GM12878 (cell line): ENCODE measurements at regions not wholly inside any gene's neighbourhood (a gene's known extent, or its start where the extent isn't known, plus 50 kb on each side); places are given as distances from the start of the nearest gene placed in this dataset.

Experiments used
- ATAC-seq: fragments of 200-7000 bp; cut with Tn5 transposase; 3 replicates; pipeline ENCODE4 v1.9.1; 2020; ENCODE audit warnings: mild to moderate bottlenecking, moderate library complexity
- BruUV-seq: library from RNA; stranded (reverse); fragments of 400-500 nt; replicated peaks from 2 replicates; lab custom pipeline; 2021; lab: Mats Ljungman, UMichigan
- CTCF ChIA-PET: fragments of 300-600 bp; sonication (Branson Sonifier 250); formaldehyde crosslinking; extraction: SDS; loops from one replicate; lab custom pipeline; 2021; ENCODE audit warnings: inconsistent platforms; lab: Yijun Ruan, JAX
- POLR2A ChIA-PET: fragments of 350-600 bp; formaldehyde crosslinking; extraction: SDS; loops from one replicate; lab custom pipeline; 2021; ENCODE audit warnings: inconsistent platforms; lab: Charles Lee
- RAD21 ChIA-PET: fragments of 300-600 bp; sonication (Branson Sonifier 250); formaldehyde crosslinking; loops from one replicate; lab custom pipeline; 2023; ENCODE audit warnings: antibody characterized with exemption; ENCODE audit not compliant: unreplicated experiment; lab: Charles Lee
- SMC1A ChIA-PET: fragments of 300-600 bp; sonication (Branson Sonifier 250); formaldehyde crosslinking; loops from one replicate; lab custom pipeline; 2023; ENCODE audit not compliant: unreplicated experiment, uncharacterized antibody; lab: Charles Lee
- DNase-seq: peaks from one replicate; pipeline ENCODE4 v3.0.0-alpha.2; 2011; ENCODE audit warnings: low read depth, low spot score
- FAIRE-seq: peaks from 3 replicates; lab custom pipeline; 2011; peaks lifted over from hg19 to GRCh38; lab: Jason Lieb, UNC
- H2AFZ ChIP-seq: 2 replicates; pipeline ENCODE4 v1.6.0; 2011; ENCODE audit warnings: low read depth, low read length, control low read depth; ENCODE audit not compliant: control insufficient read depth
- H3K27ac ChIP-seq: 2 replicates; pipeline ENCODE4 v1.5.1; 2011; ENCODE audit warnings: control low read depth; ENCODE audit not compliant: control insufficient read depth, insufficient read depth
- H3K27me3 ChIP-seq, 2 experiments: replicated peaks in 1 of 2; 2 replicates each; pipeline versions ENCODE4 v1.6.0 to v1.6.1; 2011; ENCODE audit warnings: low read length in 1 of 2; ENCODE audit not compliant: control insufficient read depth in 2 of 2, insufficient read depth in 2 of 2
- H3K36me3 ChIP-seq, 2 experiments: 2 replicates each; pipeline ENCODE4 v1.5.1; 2011; ENCODE audit warnings: low read length in 1 of 2; ENCODE audit not compliant: control insufficient read depth in 2 of 2, insufficient read depth in 2 of 2
- H3K4me1 ChIP-seq: 2 replicates; pipeline ENCODE4 v1.6.1; 2011; ENCODE audit warnings: mild to moderate bottlenecking, low read length, moderate library complexity, mixed read lengths; ENCODE audit not compliant: control insufficient read depth, insufficient read depth
- H3K4me2 ChIP-seq: 2 replicates; pipeline ENCODE4 v1.6.0; 2011; ENCODE audit warnings: control low read depth; ENCODE audit not compliant: control insufficient read depth, insufficient read depth
- H3K4me3 ChIP-seq: fragments of 200-600 bp; sonication (generic); 2 replicates; pipeline ENCODE4 v1.5.1; 2016
- H3K79me2 ChIP-seq: 2 replicates; pipeline ENCODE4 v1.6.0; 2011; ENCODE audit warnings: low read length; ENCODE audit not compliant: control insufficient read depth, insufficient read depth
- H3K9ac ChIP-seq: 2 replicates; pipeline ENCODE4 v1.8.0; 2011; ENCODE audit warnings: low read length, control low read depth, mixed read lengths; ENCODE audit not compliant: control insufficient read depth, insufficient read depth
- H3K9me3 ChIP-seq: replicated peaks from 3 replicates; pipeline ENCODE4 v1.5.1; 2011; ENCODE audit warnings: mild to moderate bottlenecking, low read length; ENCODE audit not compliant: control insufficient read depth, insufficient read depth
- H4K20me1 ChIP-seq: 2 replicates; pipeline ENCODE4 v1.6.0; 2011; ENCODE audit not compliant: control insufficient read depth, insufficient read depth
- CEBPB ChIP-seq, 2 experiments: fragments of 150-350 bp in 1 of 2; IDR thresholded peaks; 2 replicates each; pipeline ENCODE4 v1.6.1; 2012 to 2014; ENCODE audit warnings: low read depth in 2 of 2, low read length in 2 of 2, borderline replicate concordance in 1 of 2, inconsistent platforms in 1 of 2
- KLF5 ChIP-seq: fragments of 450-650 bp; IDR thresholded peaks from 2 replicates; pipeline ENCODE4 v1.6.1; 2014; ENCODE audit warnings: mild to moderate bottlenecking; ENCODE audit not compliant: partially characterized antibody
- NFYA ChIP-seq: IDR thresholded peaks from 2 replicates; pipeline ENCODE4 v1.6.1; 2011; ENCODE audit warnings: low read depth, mild to moderate bottlenecking, low read length, improper control_type of control experiment, borderline replicate concordance
- POLR2AphosphoS2 ChIP-seq: IDR thresholded peaks from 2 replicates; pipeline ENCODE4 v1.6.1; 2011; ENCODE audit warnings: low read depth, mild to moderate bottlenecking, low read length, improper control_type of control experiment, moderate library complexity
- SPI1 ChIP-seq: IDR thresholded peaks from 2 replicates; pipeline ENCODE4 v1.6.1; 2011; ENCODE audit warnings: low read depth, mild to moderate bottlenecking, low read length, moderate library complexity, borderline replicate concordance; ENCODE audit not compliant: insufficient read depth
- SUPT20H ChIP-seq: IDR thresholded peaks from 2 replicates; pipeline ENCODE4 v1.6.1; 2011; ENCODE audit warnings: low read depth, mild to moderate bottlenecking, low read length, moderate library complexity, borderline replicate concordance; ENCODE audit not compliant: control insufficient read depth
- SUZ12 ChIP-seq: fragments of 200-600 bp; sonication (generic); IDR thresholded peaks from one replicate; pipeline ENCODE4 v1.6.1; 2018; ENCODE audit warnings: antibody characterized with exemption, mild to moderate bottlenecking; ENCODE audit not compliant: unreplicated experiment
- ZNF274 ChIP-seq: IDR thresholded peaks from one replicate; pipeline ENCODE4 v1.8.0; 2011; ENCODE audit not compliant: insufficient read length, insufficient read depth
- in situ Hi-C: fragments of 300-500 bp; cut with MboI; formaldehyde crosslinking; loops from 9 replicates; pipeline ENCODE4 v1.14.3; 2018; ENCODE audit warnings: mixed read lengths
- intact Hi-C: fragments of 100-400 bp; cut with micrococcal nuclease; formaldehyde crosslinking; loops from one replicate; pipeline ENCODE4 v1.14.2; 2022; ENCODE audit not compliant: unreplicated experiment
- TF ChIP-seq, protein P1 (sequence below): fragments of 450-650 bp; conservative IDR thresholded peaks from 2 replicates; pipeline ENCODE4 v1.6.1; 2017; ENCODE audit warnings: mild to moderate bottlenecking, moderate library complexity
- TF ChIP-seq, protein P2 (sequence below): fragments of 150-350 bp; IDR thresholded peaks from 2 replicates; pipeline ENCODE4 v1.6.1; 2014; ENCODE audit warnings: mild to moderate bottlenecking, low read depth, low read length

DNA sequence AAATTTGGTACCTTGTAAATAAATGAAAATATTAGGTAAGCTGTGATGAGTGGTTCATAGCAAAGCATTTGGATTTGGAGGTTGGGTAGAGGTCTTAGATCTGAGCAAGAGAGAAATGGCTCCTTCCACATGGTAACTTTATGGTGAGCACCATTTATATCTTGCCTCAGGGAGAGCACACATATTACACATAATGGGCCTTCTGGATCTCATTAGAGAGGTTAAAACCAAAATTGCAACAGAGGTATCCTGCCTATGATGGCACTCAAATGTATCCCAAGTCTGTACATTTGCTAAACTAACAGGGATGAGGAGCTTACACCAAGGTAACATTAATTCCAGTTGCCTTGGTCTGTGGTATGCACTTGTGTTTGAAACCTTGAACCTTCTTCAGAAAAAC is 87.1 kb upstream of the PUDP start:
- POLR2A ChIA-PET = no interaction called here
- DNase-seq = no peak
- Histone ChIP-seq H3K27me3 (no peaks in the 10 kb centered on the region), H3K36me3 (no peaks in the 10 kb centered on the region), H4K20me1 (no peaks in the 10 kb centered on the region), H3K79me2 (no peaks in the 10 kb centered on the region), H2AFZ (no peak overlapping the region), H3K9me3 (no peaks in the 10 kb centered on the region), H3K4me3 (no peak overlapping the region), H3K4me2 (no peak overlapping the region), H3K27ac (no peak overlapping the region)
- SMC1A ChIA-PET = interaction anchor here (0.5 to 1.2 kb wide), 4 partner anchors 11 to 696 kb away, joined by 3 to 4 read pairs (median 4); no protein-coding TSS in a partner anchor
- no TSS peak for BruUV-seq
- intact Hi-C loops (no loop called here), in situ Hi-C loops (no loop called here)
- CTCF ChIA-PET = interaction anchor here (1.4 to 2.9 kb wide), 2 partner anchors 55 to 690 kb away, joined by 3 to 15 read pairs; no protein-coding TSS in a partner anchor
- RAD21 ChIA-PET = interaction anchor here (0.5 kb wide), 1 partner anchor 376 kb away, joined by 3 read pairs; no protein-coding TSS in a partner anchor
- no peak for TF ChIP-seq ZNF274
- TF ChIP-seq CEBPB (IDR thresholded peaks at IDR 0.05; ENCODE audit: borderline replicate concordance in 1 of 2, low read depth in 2 of 2, low read length in 2 of 2) = no peak
- TF ChIP-seq, protein P1, sequence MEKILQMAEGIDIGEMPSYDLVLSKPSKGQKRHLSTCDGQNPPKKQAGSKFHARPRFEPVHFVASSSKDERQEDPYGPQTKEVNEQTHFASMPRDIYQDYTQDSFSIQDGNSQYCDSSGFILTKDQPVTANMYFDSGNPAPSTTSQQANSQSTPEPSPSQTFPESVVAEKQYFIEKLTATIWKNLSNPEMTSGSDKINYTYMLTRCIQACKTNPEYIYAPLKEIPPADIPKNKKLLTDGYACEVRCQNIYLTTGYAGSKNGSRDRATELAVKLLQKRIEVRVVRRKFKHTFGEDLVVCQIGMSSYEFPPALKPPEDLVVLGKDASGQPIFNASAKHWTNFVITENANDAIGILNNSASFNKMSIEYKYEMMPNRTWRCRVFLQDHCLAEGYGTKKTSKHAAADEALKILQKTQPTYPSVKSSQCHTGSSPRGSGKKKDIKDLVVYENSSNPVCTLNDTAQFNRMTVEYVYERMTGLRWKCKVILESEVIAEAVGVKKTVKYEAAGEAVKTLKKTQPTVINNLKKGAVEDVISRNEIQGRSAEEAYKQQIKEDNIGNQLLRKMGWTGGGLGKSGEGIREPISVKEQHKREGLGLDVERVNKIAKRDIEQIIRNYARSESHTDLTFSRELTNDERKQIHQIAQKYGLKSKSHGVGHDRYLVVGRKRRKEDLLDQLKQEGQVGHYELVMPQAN = no peak
- TF ChIP-seq SUPT20H = no peak
- no peak for TF ChIP-seq NFYA
- no peak for TF ChIP-seq POLR2AphosphoS2
- TF ChIP-seq, protein P2, sequence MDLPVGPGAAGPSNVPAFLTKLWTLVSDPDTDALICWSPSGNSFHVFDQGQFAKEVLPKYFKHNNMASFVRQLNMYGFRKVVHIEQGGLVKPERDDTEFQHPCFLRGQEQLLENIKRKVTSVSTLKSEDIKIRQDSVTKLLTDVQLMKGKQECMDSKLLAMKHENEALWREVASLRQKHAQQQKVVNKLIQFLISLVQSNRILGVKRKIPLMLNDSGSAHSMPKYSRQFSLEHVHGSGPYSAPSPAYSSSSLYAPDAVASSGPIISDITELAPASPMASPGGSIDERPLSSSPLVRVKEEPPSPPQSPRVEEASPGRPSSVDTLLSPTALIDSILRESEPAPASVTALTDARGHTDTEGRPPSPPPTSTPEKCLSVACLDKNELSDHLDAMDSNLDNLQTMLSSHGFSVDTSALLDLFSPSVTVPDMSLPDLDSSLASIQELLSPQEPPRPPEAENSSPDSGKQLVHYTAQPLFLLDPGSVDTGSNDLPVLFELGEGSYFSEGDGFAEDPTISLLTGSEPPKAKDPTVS = no peak
- no peak for TF ChIP-seq KLF5
- TF ChIP-seq SUZ12 = no peak
- TF ChIP-seq SPI1 = no peak
- TF ChIP-seq, all 136 proteins: peak for 0
- Histone ChIP-seq H3K9ac (no peak overlapping the region), H3K4me1 (no peaks in the 10 kb centered on the region)
- ATAC-seq (no peak), FAIRE-seq (no peak)
